ENCODE measurements at regions not wholly inside any gene's neighbourhood (a gene's known extent, or its start where the extent isn't known, plus 50 kb on each side); places are given as distances from the start of the nearest gene placed in this dataset.
A peak's percentile ranks its signal among the peaks of the same experiment; 100 is the strongest.

- no peak for DNase-seq
These were observed 138.8 kb downstream of the GABRG1 start for GRCh38 chr4:45985038-45985437.

GRCh38 chr4:45971108-45971507, 152.7 kb downstream of the GABRG1 start:
- no peak for DNase-seq

GRCh38 chr4:45957353-45957752, 166.5 kb downstream of the GABRG1 start:
- DNase-seq: no peak

- DNase-seq: no peak
These were observed 169.6 kb downstream of the GABRG1 start for GRCh38 chr4:45954276-45954675.

- DNase-seq: no peak
These were observed 172.7 kb downstream of the GABRG1 start for GRCh38 chr4:45951153-45951552.

- no peak for DNase-seq
These were observed 177.2 kb downstream of the GABRG1 start for GRCh38 chr4:45946699-45947098.

GRCh38 chr4:45944000-45944399, 179.9 kb downstream of the GABRG1 start:
- DNase-seq: peak; percentile 58

GRCh38 chr4:45939056-45939455, 184.8 kb downstream of the GABRG1 start:
- no peak for DNase-seq

- no peak for DNase-seq
These were observed 192.7 kb downstream of the GABRG1 start for GRCh38 chr4:45931154-45931553.

- no peak for DNase-seq
These were observed 196.2 kb downstream of the GABRG1 start for GRCh38 chr4:45927641-45928040.

- no peak for DNase-seq
These were observed 198.0 kb downstream of the GABRG1 start for GRCh38 chr4:45925809-45926208.

- no peak for DNase-seq
These were observed 203.0 kb downstream of the GABRG1 start for GRCh38 chr4:45920861-45921260.

GRCh38 chr4:45910511-45910910, 213.3 kb downstream of the GABRG1 start:
- DNase-seq: peak; percentile 1

- no peak for DNase-seq
These were observed 225.8 kb downstream of the GABRG1 start for GRCh38 chr4:45897946-45898585.

- no peak for DNase-seq
These were observed 240.4 kb downstream of the GABRG1 start for GRCh38 chr4:45883421-45883820.

- no peak for DNase-seq
These were observed 247.5 kb downstream of the GABRG1 start for GRCh38 chr4:45876235-45876890.

GRCh38 chr4:45869184-45869583, 254.7 kb downstream of the GABRG1 start:
- no peak for DNase-seq

- DNase-seq: peak; percentile 6
These were observed 258.1 kb downstream of the GABRG1 start for GRCh38 chr4:45865781-45866180.

GRCh38 chr4:45855857-45856256, 268.0 kb downstream of the GABRG1 start:
- no peak for DNase-seq

- DNase-seq: no peak
These were observed 277.8 kb downstream of the GABRG1 start for GRCh38 chr4:45846016-45846415.

GRCh38 chr4:45841791-45842190, 282.1 kb downstream of the GABRG1 start:
- no peak for DNase-seq

GRCh38 chr4:45831692-45832091, 292.2 kb downstream of the GABRG1 start:
- DNase-seq: no peak

GRCh38 chr4:45803994-45804393, 319.9 kb downstream of the GABRG1 start:
- no peak for DNase-seq

- DNase-seq: no peak
These were observed 328.7 kb downstream of the GABRG1 start for GRCh38 chr4:45795135-45795534.

GRCh38 chr4:45778514-45778913, 345.3 kb downstream of the GABRG1 start:
- DNase-seq: no peak
